ENCODE measurements at regions not wholly inside any gene's neighbourhood (a gene's known extent, or its start where the extent isn't known, plus 50 kb on each side); places are given as distances from the start of the nearest gene placed in this dataset.
"Not testable (repeated sequence)": the region's sequence is repeated elsewhere in the genome, so short reads cannot be mapped to it uniquely, and the experiment has no call there.

DNA sequence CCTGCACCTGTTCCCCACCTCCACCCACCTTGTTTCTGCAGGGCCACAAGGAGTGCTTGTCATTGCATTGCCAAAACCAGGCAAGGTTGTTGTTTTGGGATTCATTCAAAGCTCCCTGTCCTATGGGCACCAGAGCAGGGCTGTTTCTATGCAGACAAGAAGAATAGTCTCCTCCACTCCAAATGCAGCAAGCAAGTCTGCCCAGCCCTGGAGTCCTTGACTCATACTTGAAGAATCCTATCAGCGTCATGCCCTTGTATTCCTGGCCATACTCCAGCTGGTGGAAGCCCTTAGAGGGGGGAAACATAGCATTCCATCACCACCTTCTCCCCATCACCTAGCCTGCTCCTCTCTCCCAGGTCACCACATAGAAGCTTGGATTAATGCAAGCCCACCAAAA, 145.3 kb upstream of the ECI2 start:
- no peak for DNase-seq

DNA sequence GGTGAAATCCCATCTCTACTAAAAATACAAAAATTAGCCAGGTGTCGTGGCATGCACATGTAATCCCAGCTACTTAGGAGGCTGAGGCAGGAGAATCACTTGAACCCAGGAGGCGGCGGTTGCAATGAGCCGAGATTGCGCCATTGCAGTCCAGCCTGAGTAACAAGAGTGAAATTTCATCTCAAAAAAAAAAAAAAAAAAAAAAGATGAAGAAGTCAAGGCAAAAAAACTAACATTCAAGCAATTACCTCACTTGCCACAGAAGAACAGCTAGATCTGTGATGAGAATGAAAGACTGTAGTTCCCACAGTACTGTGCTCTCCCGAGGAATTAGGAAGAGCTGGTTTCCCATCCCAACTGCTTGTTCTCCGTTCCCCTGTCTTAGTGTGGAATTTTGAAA, 144.7 kb upstream of the ECI2 start:
- no peak for DNase-seq

DNA sequence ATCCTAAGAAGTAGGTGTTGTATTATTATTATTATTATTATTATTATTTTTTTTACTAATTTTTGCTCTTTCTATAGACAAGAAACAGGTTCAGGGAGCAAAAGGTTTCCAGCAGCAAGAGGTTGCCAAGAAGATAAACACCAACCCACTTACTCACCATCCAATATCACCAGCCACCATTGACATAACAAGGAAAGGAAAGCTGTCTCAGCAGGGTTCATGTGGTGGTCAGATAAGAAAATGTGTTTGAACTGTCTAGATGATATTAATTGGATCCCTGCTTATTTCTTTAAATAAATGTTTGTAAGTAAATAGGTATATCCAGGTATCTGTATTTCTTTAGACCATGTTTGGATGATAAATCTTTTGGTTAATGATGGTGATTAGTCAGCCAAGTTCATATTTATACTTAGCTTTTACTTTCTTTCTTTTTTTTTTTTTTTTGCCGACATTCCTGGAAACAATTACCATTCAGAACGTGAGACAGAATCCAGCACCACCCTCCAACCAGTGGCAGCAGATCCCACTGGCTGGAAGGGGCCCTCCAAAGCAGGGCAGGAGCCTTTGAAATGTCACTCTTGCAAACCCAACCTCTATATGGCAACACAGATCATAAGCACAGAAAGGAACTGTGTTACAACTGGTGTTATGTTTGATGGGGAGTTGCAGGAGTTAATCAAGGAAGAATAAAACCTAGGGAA, 139.2 kb upstream of the ECI2 start:
- DNase-seq = no peak

DNA sequence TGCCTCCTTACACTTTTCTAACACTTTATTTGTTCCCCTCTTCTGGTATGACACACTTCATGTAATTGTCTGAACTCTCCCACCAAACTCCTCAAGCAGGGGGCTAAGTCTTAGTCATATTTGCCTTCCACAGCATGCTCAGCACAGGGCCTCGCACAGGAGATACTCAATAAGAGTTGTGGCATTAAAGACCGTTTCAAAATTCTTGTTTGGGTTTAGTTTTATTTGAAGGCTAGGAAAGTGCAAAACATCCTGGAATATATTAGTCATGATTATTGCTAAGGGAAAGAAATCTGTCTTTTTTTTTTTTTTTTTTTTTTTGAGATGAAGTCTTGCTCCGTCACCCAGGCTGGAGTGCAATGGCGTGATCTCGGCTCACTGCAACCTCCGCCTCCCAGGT, 137.6 kb upstream of the ECI2 start:
- no peak for DNase-seq

DNA sequence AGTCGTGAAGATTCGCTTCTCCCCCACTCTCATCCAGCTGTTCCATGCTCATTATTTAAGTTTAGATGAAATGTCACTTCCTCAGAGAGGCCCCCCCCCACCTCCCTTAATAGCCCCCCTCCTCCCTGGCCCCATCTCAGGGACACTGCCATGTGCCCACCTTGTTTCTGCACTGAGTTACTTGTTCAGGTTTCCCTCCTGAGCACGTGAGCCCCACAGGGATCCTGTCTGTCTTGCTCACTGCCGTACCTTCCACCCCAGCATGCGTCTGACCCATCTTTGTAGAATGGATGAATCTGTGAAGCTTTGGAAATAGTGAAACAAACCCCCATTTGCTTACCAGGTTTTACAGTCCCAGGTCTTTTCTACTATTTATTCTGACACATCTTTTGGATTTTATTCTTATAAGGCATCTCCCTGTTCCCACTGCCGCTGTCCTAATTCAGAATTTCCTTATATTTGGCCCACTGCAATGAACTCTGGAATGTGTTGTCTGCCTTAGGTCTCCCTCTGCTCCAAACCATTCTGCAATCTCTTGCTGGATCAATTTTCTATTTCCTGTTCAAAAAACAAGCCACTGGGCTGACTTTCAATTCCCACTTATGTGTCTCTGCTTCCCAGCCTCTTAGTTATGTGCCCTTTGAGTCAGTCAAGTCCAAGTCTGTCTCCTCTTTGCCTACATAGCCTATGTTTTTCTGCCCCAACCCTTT, 136.5 kb upstream of the ECI2 start:
- DNase-seq = no peak

DNA sequence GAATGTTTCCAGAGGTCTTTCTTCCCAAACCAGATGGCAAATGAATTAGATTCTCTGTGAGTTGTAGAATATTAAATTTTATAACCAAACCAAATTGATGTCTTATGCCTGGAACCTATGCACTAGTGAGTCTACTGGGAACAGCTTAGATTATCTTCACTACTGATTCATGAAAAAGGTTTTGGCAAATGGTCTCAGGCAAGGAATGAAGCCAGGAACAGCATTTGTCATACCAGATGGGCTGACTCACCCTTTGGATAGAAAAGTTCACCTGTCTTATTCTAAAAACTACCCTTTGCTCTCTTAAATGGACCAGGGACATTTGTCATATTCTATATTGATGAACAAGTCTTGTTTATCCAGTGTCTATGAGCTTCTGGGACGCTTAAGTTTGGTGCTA, 135.4 kb upstream of the ECI2 start:
- no peak for DNase-seq

DNA sequence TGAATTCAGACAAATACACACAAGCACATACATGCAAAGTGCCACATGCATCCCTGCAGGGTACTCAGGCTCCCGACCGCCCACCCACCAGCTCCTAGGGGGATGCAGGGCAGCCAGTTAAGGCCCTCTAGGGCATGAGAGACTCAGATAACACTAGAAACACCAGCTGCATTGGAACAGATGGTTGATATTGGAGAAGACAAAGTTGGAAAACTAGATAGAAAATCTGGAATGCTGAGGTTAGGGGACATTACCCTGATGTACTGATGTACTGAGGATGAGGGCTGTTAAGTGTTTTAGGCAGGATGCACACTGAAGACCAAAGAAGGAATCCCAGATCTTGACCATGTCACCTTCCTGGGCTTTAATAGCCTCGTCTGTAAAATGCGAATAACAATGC, 134.6 kb upstream of the ECI2 start:
- DNase-seq = no peak

DNA sequence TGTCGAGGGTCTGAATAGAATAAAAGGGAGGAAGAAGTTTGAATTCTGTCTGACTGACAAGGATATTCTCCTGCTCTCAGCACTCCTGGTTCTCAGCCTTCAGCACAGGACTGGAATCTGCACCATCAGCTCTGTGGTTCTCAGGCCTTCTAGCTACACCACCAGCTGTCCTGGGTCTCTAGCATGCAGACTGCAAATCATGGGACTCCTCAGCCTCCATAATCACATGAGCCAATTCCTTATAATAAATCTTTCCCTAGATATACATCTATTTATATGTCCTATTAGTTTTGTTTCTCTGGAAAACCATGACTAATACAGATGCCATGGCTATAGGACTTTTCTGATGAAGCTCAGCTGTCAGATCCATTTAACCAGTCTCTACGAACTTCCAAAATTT, 132.8 kb upstream of the ECI2 start:
- no peak for DNase-seq

DNA sequence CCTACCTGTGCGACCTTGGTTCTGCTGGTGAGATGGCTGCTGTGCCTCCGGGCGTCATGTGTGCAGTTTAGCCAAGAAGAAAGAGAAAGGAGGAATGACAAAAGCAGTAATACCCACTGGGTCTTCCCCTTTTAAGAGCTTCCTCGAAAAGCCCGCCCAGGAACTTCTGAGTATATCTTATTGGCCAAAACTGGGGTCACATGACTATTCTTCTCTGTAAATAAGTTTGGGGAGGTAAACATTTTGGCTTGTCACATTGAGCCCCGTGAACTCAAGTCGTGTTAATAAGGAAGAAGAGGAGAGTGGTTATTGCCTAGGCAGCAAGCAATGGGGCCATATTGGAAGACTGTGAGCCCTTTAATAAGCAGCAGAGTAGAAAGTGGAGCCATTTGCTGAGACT, 130.4 kb upstream of the ECI2 start:
- DNase-seq = no peak

DNA sequence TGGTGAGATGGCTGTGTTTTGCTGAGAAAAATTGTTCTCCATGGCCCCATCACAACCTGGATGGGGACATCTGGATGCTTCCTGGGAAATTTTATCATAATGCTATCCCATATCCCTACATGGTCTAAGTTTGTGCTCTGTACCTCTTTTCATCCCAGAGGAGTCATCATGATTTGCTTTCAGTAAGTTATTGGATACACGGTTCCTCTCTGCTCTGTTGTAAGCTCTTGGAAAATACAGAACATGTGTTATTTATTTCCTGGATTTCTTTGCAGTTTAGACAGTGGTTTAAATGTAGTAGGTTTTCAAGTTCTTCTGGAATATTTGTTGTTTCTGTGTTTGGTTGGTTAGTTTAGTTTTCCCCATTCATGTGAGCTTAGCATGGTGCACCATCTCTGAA, 129.2 kb upstream of the ECI2 start:
- DNase-seq = no peak

DNA sequence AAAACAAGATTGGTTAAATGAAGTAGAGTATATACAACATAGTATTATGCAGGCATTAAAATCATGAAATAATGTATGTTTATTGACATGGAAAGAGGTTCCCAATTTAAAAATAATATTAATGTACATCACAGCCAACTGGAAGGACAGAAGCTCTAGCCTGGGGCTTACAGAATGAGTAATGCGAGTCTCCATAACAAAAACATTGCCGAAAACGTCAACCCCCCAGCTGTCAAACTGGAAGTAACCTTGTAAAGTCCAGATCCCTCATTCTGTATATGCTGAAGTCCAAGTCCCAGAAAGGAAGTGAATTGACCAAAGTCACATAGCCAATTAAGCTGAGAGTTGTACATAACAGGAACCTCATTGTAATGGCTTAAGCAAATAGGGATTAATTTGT, 128.7 kb upstream of the ECI2 start:
- DNase-seq = no peak

DNA sequence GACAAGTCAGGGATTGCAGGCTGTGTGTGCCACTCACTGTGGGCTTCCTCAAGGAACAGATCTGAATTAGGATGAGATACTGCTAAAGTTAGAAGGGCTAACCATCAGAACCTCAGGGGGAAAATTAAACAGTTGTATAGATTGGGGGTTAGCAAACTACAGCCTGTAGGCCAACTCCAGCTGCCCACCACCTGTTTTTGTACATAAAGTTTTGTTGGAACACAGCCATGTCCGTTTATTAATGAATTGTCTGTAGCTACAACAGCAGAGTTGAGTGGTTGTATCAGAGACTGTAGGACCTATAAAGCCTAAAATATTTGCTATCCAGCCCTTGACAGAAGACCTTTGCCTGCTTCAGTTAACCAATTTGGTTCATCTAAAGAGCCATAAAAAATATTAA, 127.2 kb upstream of the ECI2 start:
- no peak for DNase-seq

DNA sequence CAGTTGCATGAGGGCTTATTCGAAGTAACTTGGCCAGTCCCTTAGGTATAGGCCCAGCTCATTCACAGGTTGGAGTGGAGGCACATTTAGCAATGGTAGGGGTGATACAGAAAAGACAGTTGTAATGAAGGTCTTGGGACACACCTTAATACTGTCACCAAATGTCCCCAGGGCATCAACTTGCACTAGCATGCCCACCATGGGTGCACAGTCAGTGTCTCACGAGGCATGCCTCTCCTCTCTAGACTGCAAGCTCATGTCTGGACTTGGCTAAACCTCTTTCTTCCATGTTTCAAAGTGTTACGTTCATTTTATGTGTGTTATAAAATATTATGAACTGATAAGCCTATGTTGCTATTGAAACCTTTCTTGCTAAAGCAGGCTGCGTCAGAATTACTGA, 124.0 kb upstream of the ECI2 start:
- no peak for DNase-seq

DNA sequence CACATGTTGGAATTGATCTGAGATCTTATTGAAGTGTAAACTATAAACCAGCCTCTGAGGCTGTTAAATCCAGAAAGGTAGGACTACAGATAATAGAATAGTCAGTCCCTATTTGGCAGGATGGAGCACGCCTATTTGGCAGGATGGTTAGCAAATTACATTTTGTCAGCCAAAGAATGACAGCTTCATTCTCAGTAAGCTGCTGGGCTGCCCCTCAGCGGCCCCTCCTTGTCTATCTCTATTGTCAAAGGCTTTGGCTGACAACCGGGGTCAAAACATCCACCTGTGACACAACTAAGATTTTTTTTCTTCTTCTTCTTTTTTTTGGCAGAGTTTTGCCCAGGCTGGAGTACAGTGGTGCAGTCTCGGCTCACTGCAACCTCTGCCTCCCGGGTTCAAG, 123.4 kb upstream of the ECI2 start:
- no peak for DNase-seq

DNA sequence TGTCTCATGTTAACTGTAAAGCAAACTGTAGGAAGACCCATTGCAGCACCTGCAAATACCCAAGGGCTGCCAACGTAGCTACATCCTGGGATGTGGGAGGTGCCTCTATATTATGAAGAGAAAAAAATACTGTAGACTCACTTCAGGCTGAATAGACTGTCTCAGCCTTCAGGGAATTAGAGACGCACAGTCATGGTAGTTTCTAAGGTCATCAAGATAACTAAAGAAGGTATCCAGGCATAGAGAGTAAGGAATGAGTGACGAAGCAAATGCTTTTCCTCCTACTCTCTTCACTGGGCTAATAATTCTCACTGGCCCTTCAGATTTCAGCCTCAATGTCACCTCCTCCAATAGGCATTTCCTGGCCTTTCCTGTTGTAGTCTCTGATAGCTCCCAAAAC, 121.6 kb upstream of the ECI2 start:
- no peak for DNase-seq

DNA sequence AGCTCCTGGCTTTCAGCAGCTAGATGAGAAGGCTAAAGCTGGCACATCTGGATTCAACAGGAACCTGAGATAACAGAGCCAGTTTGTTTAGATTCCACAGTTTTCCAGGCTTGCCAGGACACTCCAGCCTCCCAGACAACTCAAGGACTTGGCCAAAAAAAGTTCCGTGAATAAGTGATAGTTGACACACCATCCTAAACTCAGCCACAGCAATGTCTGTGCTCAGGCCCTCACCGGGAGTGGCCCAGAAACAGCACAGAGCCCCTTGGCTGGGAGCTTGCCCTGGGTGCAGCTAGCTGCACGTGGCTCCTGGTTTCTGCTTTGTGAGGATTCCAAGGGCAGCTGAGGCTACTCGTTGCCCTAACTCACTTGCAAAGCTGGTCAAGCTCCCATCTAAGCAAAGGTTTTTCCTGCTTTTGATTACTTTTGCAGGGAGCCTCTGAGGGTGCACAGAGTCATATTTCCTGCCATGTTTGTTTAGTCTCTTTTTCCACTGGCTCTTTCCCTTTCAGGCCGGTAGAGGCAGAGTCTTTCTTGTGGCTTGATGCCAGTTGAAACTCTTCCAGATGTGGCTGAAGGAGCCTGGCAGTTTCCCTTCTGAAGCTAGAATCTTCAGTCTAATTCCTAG, 118.3 kb upstream of the ECI2 start:
- DNase-seq = no peak

DNA sequence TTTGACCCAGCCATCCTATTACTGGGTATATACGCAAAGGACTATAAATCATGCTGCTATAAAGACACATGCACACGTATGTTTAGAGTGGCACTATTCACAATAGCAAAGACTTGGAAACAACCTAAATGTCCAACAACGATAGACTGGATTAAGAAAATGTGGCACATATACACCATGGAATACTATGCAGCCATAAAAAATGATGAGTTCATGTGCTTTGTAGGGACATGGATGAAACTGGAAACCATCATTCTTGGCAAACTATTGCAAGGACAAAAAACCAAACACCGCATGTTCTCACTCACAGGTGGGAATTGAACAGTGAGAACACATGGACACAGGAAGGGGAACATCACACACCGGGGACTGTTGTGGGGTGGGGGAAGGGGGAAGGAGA, 117.1 kb upstream of the ECI2 start:
- DNase-seq = not testable (repeated sequence)

DNA sequence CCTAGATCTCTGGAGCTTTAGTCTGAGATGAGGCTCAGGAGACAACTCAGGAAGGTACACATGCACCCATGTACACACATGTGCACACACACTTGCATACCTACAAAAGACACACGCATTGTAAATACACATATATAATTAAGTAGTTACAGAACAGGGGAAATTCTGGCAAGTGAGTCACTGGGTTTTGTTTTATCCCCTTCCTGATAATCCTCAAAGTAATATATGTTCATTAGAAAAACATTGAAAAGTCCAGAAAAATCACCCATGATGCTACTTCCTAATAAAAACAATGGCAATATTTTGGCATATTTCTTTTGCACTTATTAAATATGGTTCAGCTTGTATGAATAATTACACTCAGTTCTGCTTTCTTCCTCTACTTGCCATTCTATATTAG, 115.3 kb upstream of the ECI2 start:
- no peak for DNase-seq

DNA sequence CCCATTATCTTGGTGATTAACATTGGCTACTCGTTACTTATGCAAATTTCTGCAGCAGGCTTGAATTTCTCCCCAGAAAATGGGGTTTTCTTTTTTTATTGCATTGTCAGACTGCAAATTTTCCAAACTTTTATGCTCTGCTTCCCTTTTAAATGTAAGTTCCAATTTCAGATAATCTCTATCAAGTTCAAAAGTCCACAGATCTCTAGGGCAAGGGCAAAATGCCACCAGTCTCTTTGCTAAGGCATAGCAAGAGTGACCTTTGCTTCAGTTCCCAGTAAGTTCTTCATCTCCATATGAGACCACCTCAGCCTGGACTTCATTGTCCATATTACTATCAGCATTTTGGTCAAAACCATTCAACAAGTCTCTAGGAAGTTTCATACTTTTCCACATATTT, 108.5 kb upstream of the ECI2 start:
- DNase-seq = not testable (repeated sequence)

DNA sequence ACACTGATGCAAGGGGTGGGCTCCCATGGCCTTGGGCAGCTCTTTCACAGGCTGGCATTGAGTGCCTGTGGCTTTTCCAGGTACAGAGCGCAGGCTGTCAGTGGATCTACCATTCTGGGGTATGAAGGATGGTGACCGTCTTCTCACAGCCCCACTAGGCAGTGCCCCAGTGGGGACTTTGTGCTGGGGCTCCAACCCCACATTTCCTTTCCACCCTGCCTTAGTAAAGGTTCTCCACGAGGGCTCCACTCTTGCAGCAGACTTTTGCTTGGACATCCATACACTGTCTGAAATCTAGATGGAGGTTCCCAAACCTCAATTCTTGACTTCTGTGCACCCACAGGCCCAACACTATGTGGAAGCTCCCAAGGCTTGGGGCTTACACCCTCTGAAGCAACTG, 107.9 kb upstream of the ECI2 start:
- DNase-seq = no peak

DNA sequence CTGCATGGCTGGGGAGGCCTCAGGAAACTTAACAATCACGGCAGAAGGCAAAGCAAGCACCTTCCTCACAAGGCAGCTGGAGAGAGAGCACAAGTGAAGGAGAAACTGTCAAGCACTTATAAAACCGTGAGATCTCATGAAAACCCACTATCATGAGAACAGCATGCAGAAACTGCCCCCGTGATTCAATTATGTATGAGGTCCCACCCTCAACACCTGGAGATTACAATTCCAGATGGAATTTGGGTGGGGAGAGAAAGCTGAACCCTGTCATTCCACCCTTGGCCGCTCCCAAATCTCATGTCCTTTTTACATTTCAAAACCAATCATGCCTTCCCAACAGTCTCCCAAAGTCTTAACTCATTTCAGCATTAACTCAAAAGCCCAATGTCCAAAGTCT, 107.2 kb upstream of the ECI2 start:
- DNase-seq = no peak

DNA sequence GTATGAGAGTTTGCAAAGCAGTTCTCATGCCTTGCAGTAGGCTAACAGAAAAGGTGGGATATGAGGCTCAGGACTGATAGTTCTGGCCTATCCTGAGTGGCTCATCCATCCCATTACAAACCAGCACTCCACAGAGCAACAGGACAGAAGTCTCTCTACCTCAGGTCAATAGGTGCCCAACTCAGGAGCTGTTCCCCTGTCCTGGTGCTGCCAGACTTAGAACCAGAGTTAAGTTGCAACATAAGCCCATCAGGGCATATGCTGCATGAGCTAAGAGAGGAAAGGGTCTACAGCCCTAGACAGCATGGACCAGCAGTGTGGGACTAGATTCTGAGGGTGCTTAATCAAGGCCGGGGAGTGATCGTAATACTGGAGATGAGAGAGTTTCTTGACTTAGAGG, 104.8 kb upstream of the ECI2 start:
- DNase-seq = no peak

DNA sequence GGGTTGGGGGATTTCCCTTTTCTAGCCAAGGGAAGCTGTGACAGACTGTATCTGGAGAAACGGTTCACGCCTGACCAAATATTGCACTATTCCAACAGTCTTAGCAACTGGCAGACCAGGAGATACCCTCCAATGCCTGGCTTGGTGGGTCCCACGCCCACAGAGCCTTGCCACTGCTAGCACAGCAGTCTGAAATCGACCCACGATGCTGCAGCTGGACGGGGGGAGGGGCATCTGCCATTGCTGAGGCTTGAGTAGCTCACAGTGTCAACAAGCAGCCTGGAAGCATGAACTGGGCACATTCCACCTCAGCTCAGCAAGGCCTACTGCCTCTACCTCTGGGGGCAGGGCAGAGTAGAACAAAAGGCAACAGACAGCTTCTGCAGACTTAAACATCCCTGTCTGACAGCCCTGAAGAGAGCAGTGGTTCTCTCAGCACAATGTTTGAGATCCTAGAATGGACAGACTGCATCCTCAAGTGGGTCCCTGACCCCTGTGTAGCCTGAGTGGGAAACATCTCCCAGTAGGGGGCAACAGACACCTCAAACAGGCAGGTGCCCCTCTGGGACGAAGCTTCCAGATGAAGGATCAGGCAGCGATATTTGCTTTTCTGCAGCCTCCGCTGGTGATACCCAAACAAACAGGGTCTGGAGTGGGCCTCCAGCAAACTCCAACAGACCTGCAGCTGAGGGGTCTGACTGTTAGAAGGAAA, 89.9 kb upstream of the ECI2 start:
- DNase-seq = no peak

Data from activated effector memory CD4-positive, alpha-beta T cell treated with Interleukin-2 at 50 U/mL for 16 hours (primary cell).